NCI-H2227 (cell line): ENCODE measurements at regions not wholly inside any gene's neighbourhood (a gene's known extent, or its start where the extent isn't known, plus 50 kb on each side); places are given as distances from the start of the nearest gene placed in this dataset.

Experiments used
- DNase-seq: peaks from one replicate; lab custom pipeline; 2025; ENCODE audit not compliant: unreplicated experiment; lab: John Stamatoyannopoulos, UW

DNA sequence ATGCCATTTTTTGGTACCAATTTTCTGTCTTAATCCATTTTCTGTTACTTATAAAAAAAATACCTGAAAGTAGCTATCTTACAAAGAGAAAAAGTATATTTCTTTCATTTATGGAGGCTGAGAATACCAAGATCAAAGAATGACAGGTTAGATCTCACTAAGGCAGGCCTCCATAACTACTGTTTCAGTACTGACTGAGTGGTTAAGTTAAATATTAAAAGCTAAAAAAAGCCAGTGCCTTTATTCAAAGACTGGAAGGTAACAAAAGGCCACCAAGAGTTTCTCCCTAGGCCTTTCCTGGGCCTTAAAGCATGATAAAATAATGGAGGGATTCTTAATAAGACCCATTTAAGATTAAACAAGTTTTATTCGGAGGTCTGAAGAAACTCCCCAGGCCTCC is 687.7 kb upstream of the ADGRL4 start:
- DNase-seq = no peak

GRCh38 chr1:79693441-79694114 is 687.0 kb upstream of the ADGRL4 start:
- DNase-seq = no peak

GRCh38 chr1:79692519-79692918 is 686.0 kb upstream of the ADGRL4 start:
- DNase-seq = no peak

DNA sequence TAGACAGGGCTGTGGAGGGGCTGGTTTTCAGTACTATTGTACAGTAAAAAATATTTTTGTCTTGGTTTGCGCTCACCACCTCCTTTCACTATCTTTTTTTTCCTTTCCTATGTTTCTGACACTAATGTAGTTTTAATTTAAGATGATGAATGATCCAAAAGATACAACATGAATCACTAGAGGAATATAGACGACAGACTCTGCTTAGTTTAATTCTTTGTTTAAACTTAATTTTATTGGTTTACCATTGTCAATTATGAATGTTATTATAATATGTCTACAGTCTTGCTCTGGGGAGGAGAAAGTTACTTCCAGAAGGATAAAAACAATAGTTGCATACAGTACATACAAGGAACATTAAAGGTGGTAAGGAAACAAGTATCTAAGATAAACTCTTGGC is 682.4 kb upstream of the ADGRL4 start:
- no peak for DNase-seq

GRCh38 chr1:79683420-79683819 is 676.9 kb upstream of the ADGRL4 start:
- DNase-seq = no peak

- no peak for DNase-seq
Measured at GRCh38 chr1:79682478-79682877, 675.9 kb upstream of the ADGRL4 start.

DNA sequence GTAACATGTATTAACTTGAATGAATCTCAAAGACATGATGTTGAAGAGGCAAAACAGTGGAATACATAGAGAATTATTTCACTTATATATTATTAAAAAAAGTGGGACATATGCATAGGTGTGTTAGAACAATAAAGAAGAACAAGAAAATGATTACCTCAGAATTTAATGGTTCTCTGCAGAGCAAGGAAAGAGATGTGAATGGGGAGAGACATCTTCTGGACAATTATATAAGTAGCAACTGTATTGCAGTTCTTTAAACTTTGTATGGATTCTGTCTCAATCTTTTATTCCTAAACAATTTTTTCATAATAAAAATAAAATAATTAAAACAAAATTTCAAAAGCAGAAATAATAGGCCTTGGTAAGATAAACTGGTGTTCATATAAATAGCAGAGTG is 674.9 kb upstream of the ADGRL4 start:
- no peak for DNase-seq

- DNase-seq = no peak
Measured at GRCh38 chr1:79679916-79680315, 673.4 kb upstream of the ADGRL4 start.

DNA sequence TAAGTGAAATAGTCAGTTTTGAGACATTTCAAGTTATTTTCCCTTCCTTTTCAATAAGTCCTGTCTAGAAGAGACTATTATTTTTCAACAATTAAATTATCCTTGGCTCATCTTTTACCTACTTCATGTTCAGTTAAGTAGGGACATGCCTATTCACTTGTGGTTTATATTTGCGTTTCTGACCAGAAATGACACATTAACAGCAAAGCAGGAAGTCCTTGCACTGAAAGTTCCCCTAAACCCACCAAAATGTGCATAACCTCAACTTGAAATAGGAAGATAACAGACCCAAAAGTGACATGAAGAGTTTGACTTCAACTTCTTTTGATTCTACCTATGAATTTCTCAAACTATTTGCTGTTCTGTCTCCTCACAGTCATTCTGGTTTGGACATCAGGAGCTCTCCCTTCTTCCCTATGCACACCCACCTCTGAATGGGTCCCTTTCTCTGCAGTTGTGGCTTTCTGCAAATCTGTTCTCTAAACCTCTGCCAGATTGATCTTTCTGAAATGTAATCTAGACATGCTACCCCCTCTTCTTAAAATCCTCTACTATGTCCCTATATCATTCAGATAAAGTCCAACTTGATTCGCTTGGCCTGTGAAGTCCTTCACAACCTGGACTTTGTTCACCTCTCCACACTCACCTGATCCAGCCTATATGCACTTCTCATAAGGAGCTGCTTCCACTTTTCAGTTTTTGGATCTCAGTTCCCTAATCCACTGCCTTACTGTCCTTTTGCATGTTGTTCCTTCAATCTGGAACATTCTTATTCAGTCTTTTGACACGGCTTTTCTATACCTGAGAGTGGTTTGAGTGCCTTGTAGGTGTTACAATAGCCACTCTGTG is 661.5 kb upstream of the ADGRL4 start:
- DNase-seq = no peak

GRCh38 chr1:79667166-79667565 is 660.6 kb upstream of the ADGRL4 start:
- no peak for DNase-seq

GRCh38 chr1:79663916-79664315 is 657.4 kb upstream of the ADGRL4 start:
- DNase-seq = no peak

DNA sequence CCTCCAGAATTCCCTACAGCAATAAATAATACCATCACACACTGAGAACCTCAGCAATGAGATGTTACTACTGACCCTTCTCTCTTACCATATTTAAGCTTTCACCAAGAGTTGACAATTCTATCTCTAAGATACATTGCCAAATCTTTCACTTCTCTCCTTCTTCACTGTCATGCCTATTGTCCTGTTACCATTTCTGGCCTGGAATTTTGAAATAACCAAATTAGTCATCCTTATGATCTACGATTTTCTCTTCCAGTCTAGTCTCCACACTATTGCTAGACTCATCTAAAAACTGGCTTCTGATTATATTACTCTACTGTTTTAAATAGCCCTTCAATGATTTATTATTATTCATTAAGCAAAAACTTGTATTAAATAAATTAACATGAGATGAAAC is 656.1 kb upstream of the ADGRL4 start:
- no peak for DNase-seq

DNA sequence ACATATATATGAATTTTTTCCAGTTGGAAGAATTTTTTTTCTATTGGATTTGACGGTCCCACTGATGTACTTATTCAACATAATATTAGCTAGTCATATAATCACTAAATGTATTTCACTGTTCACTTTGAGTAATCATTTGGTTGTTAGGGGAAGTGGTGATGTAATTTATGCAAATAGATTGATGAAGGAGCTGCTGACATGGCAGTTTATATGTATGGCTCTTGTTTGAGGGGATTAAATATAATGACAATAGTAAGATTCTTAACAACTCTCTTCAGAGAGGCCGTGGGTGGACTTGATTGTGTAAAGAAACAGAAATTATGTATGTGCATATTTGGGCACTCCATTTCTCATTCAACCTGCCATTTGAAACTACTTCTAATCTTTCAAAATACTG is 653.6 kb upstream of the ADGRL4 start:
- DNase-seq = no peak

DNA sequence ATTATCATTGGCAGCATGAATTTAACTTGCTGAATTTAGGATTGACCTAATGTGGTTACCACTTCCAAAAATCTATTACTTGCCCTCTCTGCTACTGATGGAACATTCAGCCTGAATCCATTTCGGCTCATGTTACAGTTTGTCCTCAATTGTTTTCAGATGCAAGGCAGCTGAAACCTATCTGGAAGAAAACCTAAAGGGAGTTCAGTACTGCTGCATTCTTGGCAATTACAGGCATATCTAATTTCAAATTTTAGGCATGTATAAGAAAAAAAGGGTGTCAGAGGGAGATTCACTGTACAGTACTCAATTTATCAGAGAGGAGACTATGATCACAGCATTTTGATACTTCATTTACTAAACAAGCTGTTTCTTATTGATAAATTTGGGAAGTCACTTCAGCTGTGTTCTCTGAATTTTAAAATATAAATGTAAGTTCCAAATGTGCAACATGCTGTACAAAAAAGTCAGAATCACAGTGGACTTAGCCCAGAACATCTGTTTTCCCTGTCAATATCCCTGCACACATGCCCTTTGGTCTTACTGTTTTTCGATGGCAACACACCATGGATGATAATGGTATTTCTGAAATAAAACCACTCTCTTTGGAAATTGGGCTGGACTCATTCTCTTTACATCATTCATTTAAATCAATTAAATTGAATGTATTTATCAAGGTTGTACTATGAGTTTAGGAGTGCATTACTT is 651.6 kb upstream of the ADGRL4 start:
- DNase-seq = no peak

- DNase-seq = no peak
Measured at GRCh38 chr1:79655876-79656275, 649.3 kb upstream of the ADGRL4 start.

DNA sequence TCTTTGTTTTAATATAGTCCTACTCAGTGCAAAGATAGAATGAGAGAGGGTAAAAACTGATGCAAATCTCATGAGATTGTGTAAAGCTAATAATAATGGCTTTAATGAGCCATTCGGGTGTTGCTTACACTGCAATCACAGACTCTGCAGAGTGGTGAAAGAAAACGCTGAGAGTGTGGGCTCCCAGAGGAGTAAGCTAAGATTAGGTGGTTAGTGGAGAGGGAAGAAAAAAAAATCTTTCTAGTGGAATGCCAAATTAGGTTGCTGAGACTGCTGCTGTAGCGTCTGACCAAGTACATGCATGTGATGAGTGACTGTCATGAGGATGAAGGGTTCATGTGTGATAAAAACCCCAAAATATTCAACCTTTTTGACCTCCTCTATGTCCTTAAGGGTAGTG is 645.9 kb upstream of the ADGRL4 start:
- DNase-seq = no peak

GRCh38 chr1:79648126-79648525 is 641.6 kb upstream of the ADGRL4 start:
- no peak for DNase-seq

GRCh38 chr1:79646880-79647279 is 640.4 kb upstream of the ADGRL4 start:
- no peak for DNase-seq

DNA sequence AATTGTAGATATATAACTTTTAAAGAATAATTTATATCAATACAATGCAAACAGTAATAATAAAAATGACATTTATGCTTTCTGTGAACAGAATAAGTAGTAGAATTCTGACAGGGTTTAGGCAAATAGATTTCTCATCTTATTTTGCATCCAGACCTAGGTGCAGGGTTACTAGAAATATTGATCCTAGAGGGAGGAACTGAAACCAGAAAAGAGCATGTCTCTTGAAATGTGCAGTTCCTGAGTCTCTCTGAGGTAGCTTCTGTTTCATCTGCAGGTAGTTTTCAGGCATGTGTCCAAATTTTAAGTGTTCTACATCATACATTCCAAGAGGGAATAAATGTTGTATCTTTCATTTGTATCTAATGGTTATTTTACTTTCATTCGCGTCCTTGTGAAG is 631.9 kb upstream of the ADGRL4 start:
- no peak for DNase-seq

GRCh38 chr1:79633456-79633855 is 626.9 kb upstream of the ADGRL4 start:
- DNase-seq = no peak

DNA sequence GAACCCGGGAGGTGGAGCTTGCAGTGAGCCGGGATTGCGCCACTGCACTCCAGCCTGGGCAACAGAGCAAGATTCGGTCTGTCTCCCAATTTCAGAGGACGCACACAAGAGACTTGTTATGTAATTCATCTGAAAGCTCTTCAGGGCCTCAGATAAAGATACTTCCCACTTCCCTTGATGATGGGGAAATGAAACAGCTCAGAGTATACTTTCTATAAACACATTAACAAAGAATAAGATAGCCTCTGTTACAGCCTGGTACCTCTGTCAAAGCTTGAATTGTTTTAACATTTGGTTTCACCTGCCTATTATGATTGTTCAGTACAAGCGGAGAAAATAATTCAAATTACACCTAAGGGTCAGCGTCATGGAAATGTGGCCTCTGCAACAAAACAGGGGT is 622.9 kb upstream of the ADGRL4 start:
- DNase-seq = no peak

DNA sequence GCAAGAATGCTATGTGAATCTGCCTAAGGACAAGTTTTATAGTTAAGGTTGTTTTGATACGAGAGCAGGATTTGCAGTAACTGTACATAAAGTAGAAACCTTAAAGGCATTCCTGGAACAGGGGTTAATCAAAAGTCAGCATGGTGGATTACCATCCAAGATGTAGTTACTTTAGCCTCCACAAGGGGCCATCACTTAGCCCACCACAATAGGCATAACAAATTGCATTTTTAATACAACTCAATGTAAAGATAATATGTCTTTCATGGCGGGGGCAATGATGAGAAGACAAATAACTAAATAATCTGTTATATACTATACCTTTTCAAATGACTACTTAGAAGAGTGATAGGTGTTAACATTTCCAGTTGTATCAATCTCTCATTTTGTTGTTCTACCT is 611.2 kb upstream of the ADGRL4 start:
- DNase-seq = no peak
